Ovary (tissue), 7 donors: ENCODE measurements at regions not wholly inside any gene's neighbourhood (a gene's known extent, or its start where the extent isn't known, plus 50 kb on each side); places are given as distances from the start of the nearest gene placed in this dataset.

Experiments
- DNase-seq, 5 donors: peaks; one replicate each; pipeline ENCODE4 v3.0.0-alpha.2; 2019 to 2020
- H3K27ac ChIP-seq, 2 donors: fragments of 200-600 bp; one replicate each; pipeline versions ENCODE4 v1.5.1 to v1.8.0; 2019 to 2022
- H3K27me3 ChIP-seq: fragments of 200-600 bp; one replicate; pipeline ENCODE4 v1.8.0; 2022
- H3K36me3 ChIP-seq: fragments of 200-600 bp; sonication (generic); one replicate; pipeline ENCODE4 v1.5.1; 2019
- H3K4me1 ChIP-seq: one replicate; pipeline ENCODE4 v1.8.1; 2013; ENCODE audit warnings: mild to moderate bottlenecking, moderate library complexity; ENCODE audit not compliant: insufficient read depth
- H3K4me3 ChIP-seq: fragments of 200-600 bp; sonication (generic); one replicate; pipeline ENCODE4 v1.5.1; 2017
- H3K9me3 ChIP-seq, 2 donors: fragments of 200-600 bp in 1 of 2; sonication (generic) in 1 of 2; one replicate each; pipeline versions ENCODE4 v1.5.1 to v1.8.1; 2013 to 2019; ENCODE audit warnings: mild to moderate bottlenecking in 1 of 2, moderate library complexity in 1 of 2
- CTCF ChIP-seq, 3 donors: fragments of 450-650 bp in 2 of 3; fragments of 200-600 bp in 1 of 3; IDR thresholded peaks; one replicate each; pipeline versions ENCODE4 v1.5.1 to v1.8.0; 2016 to 2022; ENCODE audit warnings: antibody characterized with exemption in 3 of 3, mild to moderate bottlenecking in 1 of 3
- EP300 ChIP-seq: sonication (generic); formaldehyde crosslinking; IDR thresholded peaks from one replicate; pipeline ENCODE4 v1.6.1; 2017; ENCODE audit warnings: antibody characterized with exemption
- POLR2A ChIP-seq: fragments of 450-650 bp; IDR thresholded peaks from one replicate; pipeline ENCODE4 v1.6.1; 2017; ENCODE audit warnings: antibody characterized with exemption, mild to moderate bottlenecking, moderate library complexity
- WGBS, 3 donors: extraction: QIAGEN DNeasy Blood & Tissue Kit in 1 of 3; methylation state at CpG; one replicate each; pipeline versions ENCODE4 v1.1.5 to v1.1.7; 2013 to 2017; 5-methylcytosine and 5-hydroxymethylcytosine counted together
- intact Hi-C, 4 donors: fragments of 100-400 bp; cut with DNase I; formaldehyde crosslinking; loops; one replicate each; pipeline versions ENCODE4 v1.11.0 to v1.15.1; 2022 to 2023
- donor health status: DM: no; HTN: no; CAD: no; lungs with moderate emphysema.
- donor health status: DM: no; HTN: no; CAD: no.
- donor health status: Bipolar disorder and iron deficiency.
- donor health status: DM: no; HTN: no; CAD: no.
- donor health status: DM: yes; HTN: yes; CAD: no.

- no peaks in the 10 kb centered on the region for H3K9me3 ChIP-seq
- H3K4me3 ChIP-seq: no peak overlapping the region
- 80 to 91% (median 86%) methylated on average over 3 of the region's 3 CpGs for WGBS, 3 donors
- intact Hi-C loops: no loop called here
- H3K27ac ChIP-seq: no peak overlapping the region
- TF ChIP-seq CTCF (IDR thresholded peaks at IDR 0.05) (no peak), EP300 (no peak), POLR2A (no peak)
- no peaks in the 10 kb centered on the region for H3K36me3 ChIP-seq
- H3K27me3 ChIP-seq: no peaks in the 10 kb centered on the region
- DNase-seq: no peak
- no peaks in the 10 kb centered on the region for H3K4me1 ChIP-seq
Measured at GRCh38 chr3:99468918-99469317, 169.5 kb upstream of the COL8A1 start.

GRCh38 chr3:99467420-99467819 is 171.0 kb upstream of the COL8A1 start:
- Histone ChIP-seq H3K9me3 (no peaks in the 10 kb centered on the region), H3K27me3 (no peaks in the 10 kb centered on the region), H3K4me1 (no peaks in the 10 kb centered on the region), H3K4me3 (no peak overlapping the region), H3K27ac (no peak overlapping the region), H3K36me3 (no peaks in the 10 kb centered on the region)
- intact Hi-C loops: no loop called here
- 94 to 98% (median 95%) methylated on average over 3 of the region's 3 CpGs for WGBS, 3 donors
- TF ChIP-seq CTCF (IDR thresholded peaks at IDR 0.05) (no peak), POLR2A (no peak), EP300 (no peak)
- no peak for DNase-seq

DNA sequence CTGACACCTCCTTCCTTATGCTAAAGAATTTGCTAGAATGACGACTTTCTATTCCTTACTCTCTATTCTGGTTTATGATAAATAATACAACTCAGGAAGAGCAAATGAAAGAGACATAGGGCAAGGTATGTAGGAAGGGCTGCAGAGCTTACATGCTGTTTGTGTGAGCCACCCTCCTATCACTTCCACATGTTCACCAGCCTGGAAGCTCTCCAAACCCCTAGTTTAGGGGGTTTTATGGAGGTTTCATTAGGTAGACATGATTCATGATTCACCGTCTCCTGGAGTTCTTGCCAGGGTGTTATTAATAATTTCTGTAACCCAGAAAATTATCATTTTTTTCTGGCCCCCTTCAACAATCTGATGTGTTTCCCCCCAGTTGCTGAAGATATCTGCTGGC is 172.1 kb upstream of the COL8A1 start:
- Histone ChIP-seq H3K36me3 (no peaks in the 10 kb centered on the region), H3K27me3 (no peaks in the 10 kb centered on the region), H3K4me1 (no peaks in the 10 kb centered on the region), H3K4me3 (no peak overlapping the region), H3K9me3 (no peaks in the 10 kb centered on the region), H3K27ac (no peak overlapping the region)
- intact Hi-C loops: no loop called here
- 84 to 88% (median 87%) methylated on average over 2 of the region's 2 CpGs for WGBS, 3 donors
- no peak for DNase-seq
- TF ChIP-seq CTCF (IDR thresholded peaks at IDR 0.05) (no peak), POLR2A (no peak), EP300 (no peak)

DNA sequence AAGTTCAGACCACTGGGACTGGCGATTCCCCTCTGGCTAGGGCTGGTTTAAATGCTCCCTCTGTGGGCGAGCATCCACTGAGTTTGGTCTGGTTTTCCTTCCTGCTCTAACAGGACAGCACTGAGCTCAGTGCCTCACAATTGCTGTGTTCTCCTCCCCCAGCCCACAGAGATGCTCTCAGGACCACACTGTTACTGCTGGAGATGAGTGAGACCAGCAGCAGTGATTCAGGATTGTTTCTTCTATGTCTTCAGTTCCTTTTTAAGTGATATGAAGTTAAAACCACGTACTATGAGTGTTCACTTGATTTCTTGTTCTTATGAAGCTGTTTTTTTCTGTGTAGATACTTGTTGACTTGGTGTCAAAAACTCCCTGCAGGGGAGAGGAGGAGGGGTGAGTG is 180.4 kb upstream of the COL8A1 start:
- 82 to 90% (median 90%) methylated on average over 2 to 3 of the region's 3 CpGs for WGBS, 3 donors
- no peaks in the 10 kb centered on the region for H3K36me3 ChIP-seq
- no peak for TF ChIP-seq CTCF (IDR thresholded peaks at IDR 0.05)
- no peak for TF ChIP-seq EP300
- TF ChIP-seq POLR2A: no peak
- no peak overlapping the region for H3K4me3 ChIP-seq
- H3K4me1 ChIP-seq: no peaks in the 10 kb centered on the region
- no peak overlapping the region for H3K27ac ChIP-seq
- no peaks in the 10 kb centered on the region for H3K27me3 ChIP-seq
- intact Hi-C loops: no loop called here
- no peaks in the 10 kb centered on the region for H3K9me3 ChIP-seq
- no peak for DNase-seq

DNA sequence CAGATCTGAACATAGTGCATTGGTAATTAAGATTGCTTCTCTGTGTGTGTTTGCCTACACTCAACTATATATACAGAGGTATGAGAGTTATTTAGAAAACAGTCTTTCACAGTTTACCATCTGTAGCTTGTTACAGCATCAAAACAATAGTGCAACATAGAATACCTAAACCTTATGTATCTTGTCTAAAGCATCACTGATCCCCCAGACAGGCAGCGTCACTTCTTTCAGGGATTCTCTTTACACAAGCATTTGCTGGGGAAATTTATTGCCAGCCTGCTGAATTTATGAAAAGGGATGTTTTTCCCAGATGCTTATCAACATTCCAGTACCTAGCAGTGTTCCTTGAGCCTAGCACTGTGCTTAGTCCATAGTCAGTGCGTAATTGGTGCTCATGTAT is 195.8 kb upstream of the COL8A1 start:
- no peak for TF ChIP-seq EP300
- no peak for TF ChIP-seq CTCF (IDR thresholded peaks at IDR 0.05)
- no peak for TF ChIP-seq POLR2A
- WGBS, 3 donors: 92 to 98% (median 97%) methylated on average over 2 of the region's 2 CpGs
- H3K27ac ChIP-seq: no peak overlapping the region
- H3K4me1 ChIP-seq: no peaks in the 10 kb centered on the region
- no peak overlapping the region for H3K4me3 ChIP-seq
- H3K27me3 ChIP-seq: no peaks in the 10 kb centered on the region
- no peaks in the 10 kb centered on the region for H3K36me3 ChIP-seq
- H3K9me3 ChIP-seq: no peaks in the 10 kb centered on the region
- no peak for DNase-seq
- intact Hi-C loops: no loop called here
